HepG2 (cell line): ENCODE measurements at regions not wholly inside any gene's neighbourhood (a gene's known extent, or its start where the extent isn't known, plus 50 kb on each side); places are given as distances from the start of the nearest gene placed in this dataset.

Source experiments
- ATAC-seq: fragments of 200-7000 bp; cut with Tn5 transposase; 3 replicates; pipeline ENCODE4 v1.9.1; 2020; ENCODE audit warnings: mild to moderate bottlenecking, moderate library complexity
- BruUV-seq: library from RNA; stranded (reverse); fragments of 400-500 nt; replicated peaks from 2 replicates; lab custom pipeline; 2021; lab: Mats Ljungman, UMichigan
- CTCF ChIA-PET: fragments of 300-600 bp; formaldehyde crosslinking; extraction: SDS; loops from one replicate; lab custom pipeline; 2021; ENCODE audit warnings: low total read pairs, inconsistent platforms, low intra/inter-chr PET ratio; lab: Yijun Ruan, JAX
- POLR2A ChIA-PET: fragments of 350-600 bp; sonication (Branson Sonifier 250); formaldehyde crosslinking; loops from one replicate; lab custom pipeline; 2020; ENCODE audit warnings: antibody characterized with exemption, inconsistent platforms; lab: Yijun Ruan, JAX
- DNase-seq: peaks from one replicate; pipeline ENCODE4 v3.0.0-alpha.2; 2015; ENCODE audit warnings: low spot score
- FAIRE-seq: peaks from 3 replicates; lab custom pipeline; 2011; peaks lifted over from hg19 to GRCh38; lab: Jason Lieb, UNC
- H2AFZ ChIP-seq: one replicate; pipeline ENCODE4 v1.6.1; 2011; ENCODE audit warnings: low read length, inconsistent platforms
- H3K27ac ChIP-seq: fragments of 300-600 bp; 3 replicates; pipeline ENCODE4 v1.8.0; 2011; ENCODE audit warnings: mixed run types, mild to moderate bottlenecking, mixed read lengths, low read length, inconsistent platforms; ENCODE audit not compliant: insufficient read depth; ENCODE audit errors: extremely low read length
- H3K27me3 ChIP-seq, 2 experiments: fragments of 200-600 bp in 1 of 2; 2 replicates in 1 of 2; 3 replicates in 1 of 2; pipeline versions ENCODE4 v1.6.0 to v1.8.0; 2011; ENCODE audit warnings: low read length in 2 of 2, mild to moderate bottlenecking in 2 of 2, moderate library complexity in 2 of 2, inconsistent platforms in 1 of 2; ENCODE audit not compliant: insufficient read depth in 2 of 2, control insufficient read depth in 1 of 2
- H3K36me3 ChIP-seq, 2 experiments: fragments of 200-600 bp in 1 of 2; replicated peaks in 1 of 2; 2 replicates in 1 of 2; 3 replicates in 1 of 2; pipeline versions ENCODE4 v1.5.1 to v1.8.0; 2011; ENCODE audit warnings: low read length in 2 of 2, inconsistent platforms in 1 of 2; ENCODE audit not compliant: insufficient read depth in 2 of 2, control insufficient read depth in 1 of 2
- H3K4me1 ChIP-seq: 2 replicates; pipeline ENCODE4 v1.5.1; 2012; ENCODE audit warnings: low read length, inconsistent platforms; ENCODE audit not compliant: insufficient read depth
- H3K4me2 ChIP-seq: 2 replicates; pipeline ENCODE4 v1.6.0; 2011; ENCODE audit warnings: low read depth, low read length, inconsistent platforms
- H3K4me3 ChIP-seq, 3 experiments: fragments of 200-600 bp in 1 of 3; sonication (generic), shearing (Covaris generic) in 1 of 3; replicated peaks in 1 of 3; 2 replicates each; pipeline ENCODE4 v1.5.1; 2011 to 2016; ENCODE audit warnings: low read length in 3 of 3, inconsistent platforms in 2 of 3, low read depth in 2 of 3, mild to moderate bottlenecking in 2 of 3, control low read depth in 1 of 3, mixed read lengths in 1 of 3; ENCODE audit not compliant: insufficient read depth in 1 of 3
- H3K79me2 ChIP-seq: one replicate; pipeline ENCODE4 v1.6.1; 2011; ENCODE audit warnings: low read length, inconsistent platforms; ENCODE audit not compliant: insufficient read depth
- H3K9ac ChIP-seq: 2 replicates; pipeline ENCODE4 v1.6.0; 2011; ENCODE audit warnings: mild to moderate bottlenecking, low read depth, low read length, inconsistent platforms; ENCODE audit not compliant: insufficient read depth
- H3K9me3 ChIP-seq: 2 replicates; pipeline ENCODE4 v1.5.1; 2012; ENCODE audit warnings: mild to moderate bottlenecking, low read length
- H4K20me1 ChIP-seq: 2 replicates; pipeline ENCODE4 v1.6.0; 2011; ENCODE audit warnings: inconsistent platforms, mild to moderate bottlenecking, low read length, moderate library complexity; ENCODE audit not compliant: insufficient read depth
- HCFC1 ChIP-seq: fragments of 150-350 bp; IDR thresholded peaks from 2 replicates; pipeline ENCODE4 v1.6.1; 2014; ENCODE audit warnings: low read depth, low read length
- IRF2 ChIP-seq: IDR thresholded peaks from 2 replicates; pipeline ENCODE4 v1.6.1; 2018; ENCODE audit warnings: missing genetic modification reagents, missing compliant biosample characterization
- KLF9 ChIP-seq: IDR thresholded peaks from 2 replicates; pipeline ENCODE4 v1.6.1; 2016; ENCODE audit warnings: low read depth
- NFKB2 ChIP-seq: sonication (generic); formaldehyde crosslinking; IDR thresholded peaks from 2 replicates; pipeline ENCODE4 v1.4.0; 2020; ENCODE audit warnings: missing genetic modification reagents, borderline replicate concordance
- PBX3 ChIP-seq: sonication (generic); formaldehyde crosslinking; IDR thresholded peaks from 2 replicates; pipeline ENCODE4 v1.8.1; 2023; ENCODE audit warnings: missing genetic modification reagents, inconsistent platforms, borderline replicate concordance
- RNF219 ChIP-seq: sonication (generic); formaldehyde crosslinking; IDR thresholded peaks from 2 replicates; pipeline ENCODE4 v1.5.0; 2020; ENCODE audit warnings: mild to moderate bottlenecking, missing genetic modification reagents
- SP2 ChIP-seq: sonication (generic); formaldehyde crosslinking; IDR thresholded peaks from 2 replicates; pipeline ENCODE4 v1.5.1; 2020; ENCODE audit warnings: mild to moderate bottlenecking, missing genetic modification reagents
- STAT5B ChIP-seq: sonication (generic); formaldehyde crosslinking; IDR thresholded peaks from 2 replicates; pipeline ENCODE4 v1.4.0; 2020; ENCODE audit warnings: missing genetic modification reagents
- ZFAT ChIP-seq: sonication (generic); formaldehyde crosslinking; conservative IDR thresholded peaks from 2 replicates; pipeline ENCODE4 v1.8.1; 2023; ENCODE audit warnings: missing genetic modification reagents, inconsistent platforms
- ZNF30 ChIP-seq: sonication (generic); formaldehyde crosslinking; IDR thresholded peaks from 2 replicates; pipeline ENCODE4 v1.5.0; 2020; ENCODE audit warnings: mild to moderate bottlenecking, missing genetic modification reagents
- ZNF513 ChIP-seq: sonication (generic); formaldehyde crosslinking; conservative IDR thresholded peaks from 2 replicates; pipeline ENCODE4 v1.5.0; 2020; ENCODE audit warnings: missing genetic modification reagents
- ZSCAN21 ChIP-seq: sonication (generic); formaldehyde crosslinking; IDR thresholded peaks from 2 replicates; pipeline ENCODE4 v1.8.0; 2022; ENCODE audit warnings: mild to moderate bottlenecking, missing genetic modification reagents, moderate library complexity, borderline replicate concordance
- WGBS: methylation state at CpG from one replicate; pipeline ENCODE4 v1.1.6; 2017; ENCODE audit warnings: low lambda C conversion rate; 5-methylcytosine and 5-hydroxymethylcytosine counted together
- in situ Hi-C: cut with HindIII; loops from 2 replicates; pipeline ENCODE4 v1.10.0; 2017; ENCODE audit warnings: low pct_unique_long_range_greater_than_20kb; ENCODE audit not compliant: extremely low pct_ligation_motif_present
- intact Hi-C: fragments of 100-400 bp; cut with micrococcal nuclease; formaldehyde crosslinking; loops from one replicate; pipeline ENCODE4 v1.10.0; 2022; ENCODE audit not compliant: unreplicated experiment

- DNase-seq (no peak), FAIRE-seq (no peak), ATAC-seq (no peak)
- TF ChIP-seq HCFC1 (no peak), STAT5B (CRISPR knock-in tag) (no peak), ZNF30 (CRISPR knock-in tag) (no peak), KLF9 (CRISPR knock-in tag) (no peak), ZNF513 (no peak), RNF219 (CRISPR knock-in tag) (no peak), ZSCAN21 (CRISPR knock-in tag) (no peak), IRF2 (CRISPR knock-in tag) (no peak), NFKB2 (no peak), SP2 (CRISPR knock-in tag) (no peak), ZFAT (CRISPR knock-in tag) (no peak), PBX3 (CRISPR knock-in tag) (no peak)
- Histone ChIP-seq H3K4me2 (no peak overlapping the region), H3K4me3 (no peak overlapping the region), H3K9ac (no peak overlapping the region), H2AFZ (no peak overlapping the region), H3K79me2 (peaks cover 94% of the 10 kb centered on the region), H4K20me1 (peaks cover 5% of the 10 kb centered on the region; the same call in 1 of the 2 replicates), H3K4me1 (peaks cover 60% of the 10 kb centered on the region), H3K9me3 (no peaks in the 10 kb centered on the region), H3K27me3 (no peaks in the 10 kb centered on the region), H3K27ac (no peak overlapping the region), H3K36me3 (peaks cover 3 to 15% of the 10 kb centered on the region in 2 experiments; a peak in 4 of 5 replicates)
- ChIA-PET CTCF (no interaction called here), POLR2A (no interaction called here)
- intact Hi-C loops (no loop called here), in situ Hi-C loops (no loop called here)
- no TSS peak for BruUV-seq
- 94% methylated on average over 1 of the region's 1 CpG for WGBS
Measured at GRCh38 chr13:50192272-50192813, 177.1 kb downstream of the KCNRG start.
